ENCODE measurements at regions not wholly inside any gene's neighbourhood (a gene's known extent, or its start where the extent isn't known, plus 50 kb on each side); places are given as distances from the start of the nearest gene placed in this dataset.

GRCh38 chr10:90975096-90975495 is 54.2 kb upstream of the ANKRD1 start:
- in situ Hi-C loops (cut with MboI; ENCODE audit: low sequenced_read_pairs), result no loop called here

GRCh38 chr10:90977162-90977854 is 56.4 kb upstream of the ANKRD1 start:
- in situ Hi-C loops (cut with MboI; ENCODE audit: low sequenced_read_pairs), result no loop called here

- in situ Hi-C loops (cut with MboI; ENCODE audit: low sequenced_read_pairs), result no loop called here
Observed at GRCh38 chr10:90977855-90978486, 57.1 kb upstream of the ANKRD1 start.

- in situ Hi-C loops (cut with MboI; ENCODE audit: low sequenced_read_pairs), result no loop called here
Observed at GRCh38 chr10:90982406-90983008, 61.6 kb upstream of the ANKRD1 start.

- in situ Hi-C loops (cut with MboI; ENCODE audit: low sequenced_read_pairs), result no loop called here
Observed at GRCh38 chr10:90983914-90984549, 63.1 kb upstream of the ANKRD1 start.

- in situ Hi-C loops (cut with MboI; ENCODE audit: low sequenced_read_pairs), result no loop called here
Observed at GRCh38 chr10:90984898-90985297, 64.0 kb upstream of the ANKRD1 start.

- in situ Hi-C loops (cut with MboI; ENCODE audit: low sequenced_read_pairs), result no loop called here
Observed at GRCh38 chr10:90985321-90985933, 64.5 kb upstream of the ANKRD1 start.

- in situ Hi-C loops (cut with MboI; ENCODE audit: low sequenced_read_pairs), result no loop called here
Observed at GRCh38 chr10:90986136-90986760, 65.4 kb upstream of the ANKRD1 start.

GRCh38 chr10:90986870-90987269 is 66.0 kb upstream of the ANKRD1 start:
- in situ Hi-C loops (cut with MboI; ENCODE audit: low sequenced_read_pairs), result no loop called here

- in situ Hi-C loops (cut with MboI; ENCODE audit: low sequenced_read_pairs), result no loop called here
Observed at GRCh38 chr10:90987383-90987782, 66.5 kb upstream of the ANKRD1 start.

GRCh38 chr10:90988024-90988423 is 67.1 kb upstream of the ANKRD1 start:
- in situ Hi-C loops (cut with MboI; ENCODE audit: low sequenced_read_pairs), result no loop called here

GRCh38 chr10:90988802-90989201 is 67.9 kb upstream of the ANKRD1 start:
- in situ Hi-C loops (cut with MboI; ENCODE audit: low sequenced_read_pairs), result no loop called here

- in situ Hi-C loops (cut with MboI; ENCODE audit: low sequenced_read_pairs), result no loop called here
Observed at GRCh38 chr10:90989378-90989777, 68.5 kb upstream of the ANKRD1 start.

- in situ Hi-C loops (cut with MboI; ENCODE audit: low sequenced_read_pairs), result no loop called here
Observed at GRCh38 chr10:90992462-90992861, 71.6 kb upstream of the ANKRD1 start.

GRCh38 chr10:90993340-90993739 is 72.5 kb upstream of the ANKRD1 start:
- in situ Hi-C loops (cut with MboI; ENCODE audit: low sequenced_read_pairs), result no loop called here

- in situ Hi-C loops (cut with MboI; ENCODE audit: low sequenced_read_pairs), result no loop called here
Observed at GRCh38 chr10:90997670-90998069, 76.8 kb upstream of the ANKRD1 start.

GRCh38 chr10:90998733-90999511 is 78.0 kb upstream of the ANKRD1 start:
- in situ Hi-C loops (cut with MboI; ENCODE audit: low sequenced_read_pairs), result no loop called here

- in situ Hi-C loops (cut with MboI; ENCODE audit: low sequenced_read_pairs), result loop anchor here (25.0 kb wide), 1 partner anchor 238 kb away; no protein-coding TSS in a partner anchor
Observed at GRCh38 chr10:90999512-91000172, 78.8 kb upstream of the ANKRD1 start.

GRCh38 chr10:91000470-91000869 is 79.6 kb upstream of the ANKRD1 start:
- in situ Hi-C loops (cut with MboI; ENCODE audit: low sequenced_read_pairs), result loop anchor here (25.0 kb wide), 1 partner anchor 237 kb away; no protein-coding TSS in a partner anchor

All from HL-60/S4 (cell line).